SH-SY5Y (cell line): ENCODE measurements at regions not wholly inside any gene's neighbourhood (a gene's known extent, or its start where the extent isn't known, plus 50 kb on each side); places are given as distances from the start of the nearest gene placed in this dataset.

ENCODE experiments used
- GATA2 ChIP-seq: IDR thresholded peaks from 2 replicates; pipeline ENCODE4 v1.6.1; 2011; ENCODE audit warnings: mild to moderate bottlenecking, low read depth, low read length
- GATA3 ChIP-seq: IDR thresholded peaks from 2 replicates; pipeline ENCODE4 v1.6.1; 2011; ENCODE audit warnings: low read depth, mild to moderate bottlenecking, low read length, moderate library complexity

DNA sequence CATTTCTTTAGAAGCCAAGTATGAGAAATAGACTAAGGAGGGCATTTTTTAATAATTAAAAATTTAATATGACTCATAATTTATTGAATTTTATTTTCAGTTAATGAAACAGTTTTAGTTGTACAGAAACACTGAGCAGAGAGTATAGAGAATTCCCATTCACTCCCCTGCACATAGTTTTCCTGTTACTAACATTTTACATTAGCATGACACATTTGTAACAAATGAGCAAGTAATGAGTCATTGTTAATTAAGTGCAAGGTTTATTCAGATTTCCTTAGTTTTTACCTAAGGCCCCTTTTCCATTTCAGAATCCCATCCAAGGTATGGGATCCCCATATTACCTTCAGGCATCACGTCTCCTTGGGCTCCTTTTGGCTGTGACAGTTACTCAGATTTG, 271.5 kb upstream of the FZD8 start:
- TF ChIP-seq GATA2 (no peak), GATA3 (no peak)
